Transverse colon (tissue), 4 donors: ENCODE measurements at regions not wholly inside any gene's neighbourhood (a gene's known extent, or its start where the extent isn't known, plus 50 kb on each side); places are given as distances from the start of the nearest gene placed in this dataset.

Experiments
- DNase-seq: peaks from one replicate; pipeline ENCODE4 v3.0.0-alpha.2; 2019
- H3K27ac ChIP-seq, 4 donors: fragments of 200-600 bp; sonication (generic); 2 replicates each; pipeline ENCODE4 v1.5.1; 2016 to 2018; ENCODE audit warnings: inconsistent platforms in 4 of 4
- H3K27me3 ChIP-seq: fragments of 200-600 bp; sonication (generic); 2 replicates; pipeline ENCODE4 v1.5.1; 2017; ENCODE audit warnings: inconsistent platforms
- H3K36me3 ChIP-seq, 4 donors: fragments of 200-600 bp; sonication (generic); 2 replicates each; pipeline ENCODE4 v1.5.1; 2017 to 2019; ENCODE audit warnings: inconsistent platforms in 4 of 4
- H3K4me1 ChIP-seq, 4 donors: fragments of 200-600 bp; sonication (generic); 2 replicates each; pipeline ENCODE4 v1.5.1; 2017 to 2020; ENCODE audit warnings: inconsistent platforms in 4 of 4
- H3K4me3 ChIP-seq, 4 donors: fragments of 200-600 bp; sonication (generic); 1 replicate in 1 of 4; 2 replicates in 3 of 4; pipeline versions ENCODE4 v1.5.1 to v1.6.1; 2017 to 2019; ENCODE audit warnings: inconsistent platforms in 4 of 4
- H3K9me3 ChIP-seq, 2 donors: fragments of 200-600 bp; sonication (generic); 2 replicates each; pipeline ENCODE4 v1.5.1; 2017 to 2019; ENCODE audit warnings: inconsistent platforms in 2 of 2
- CTCF ChIP-seq, 5 experiments: fragments of 200-600 bp in 3 of 5; fragments of 450-650 bp in 2 of 5; sonication (generic) in 3 of 5; IDR thresholded peaks; 1 replicate in 2 of 5; 2 replicates in 3 of 5; pipeline ENCODE4 v1.5.1; 2016 to 2017; ENCODE audit warnings: antibody characterized with exemption in 5 of 5, inconsistent platforms in 3 of 5, mild to moderate bottlenecking in 2 of 5, moderate library complexity in 1 of 5
- EP300 ChIP-seq: sonication (generic); formaldehyde crosslinking; IDR thresholded peaks from one replicate; pipeline ENCODE4 v1.6.1; 2017; ENCODE audit warnings: antibody characterized with exemption, low read depth
- POLR2A ChIP-seq: fragments of 450-650 bp; IDR thresholded peaks from one replicate; pipeline ENCODE4 v1.6.1; 2016; ENCODE audit warnings: antibody characterized with exemption, mild to moderate bottlenecking, moderate library complexity
- POLR2AphosphoS5 ChIP-seq, 3 donors: sonication (generic); formaldehyde crosslinking; IDR thresholded peaks; one replicate each; pipeline ENCODE4 v1.6.1; 2016; ENCODE audit warnings: antibody characterized with exemption in 3 of 3
- WGBS, 2 donors: methylation state at CpG; one replicate each; pipeline ENCODE4 v1.1.5; 2018; ENCODE audit warnings: low coverage in 1 of 2; 5-methylcytosine and 5-hydroxymethylcytosine counted together
- in situ Hi-C, 4 donors: fragments of 200-750 bp; cut with MboI; loops; one replicate each; pipeline versions ENCODE4 v1.15.0 to v1.15.1; 2017; ENCODE audit warnings: low sequenced_read_pairs in 3 of 4, low pct_ligation_motif_present in 1 of 4, low pct_unique_long_range_greater_than_20kb in 1 of 4
- intact Hi-C: fragments of 100-400 bp; cut with DNase I; formaldehyde crosslinking; loops from one replicate; pipeline ENCODE4 v1.15.1; 2023; ENCODE audit warnings: low total_unique reads

- DNase-seq = no peak
- Histone ChIP-seq H3K4me3 (no peak overlapping the region), H3K27me3 (no peaks in the 10 kb centered on the region), H3K9me3 (no peaks in the 10 kb centered on the region), H3K4me1 (no peaks in the 10 kb centered on the region), H3K27ac (no peak overlapping the region), H3K36me3 (no peaks in the 10 kb centered on the region)
- intact Hi-C loops = no loop called here
- 40 to 73% methylated on average over 3 of the region's 3 CpGs for WGBS, 2 donors
- in situ Hi-C loops = no loop called here
- TF ChIP-seq POLR2AphosphoS5 (IDR thresholded peaks at IDR 0.05) (no peak), CTCF (IDR thresholded peaks at IDR 0.05) (no peak), POLR2A (no peak), EP300 (no peak)
Observed at GRCh38 chr21:22223385-22223784, 1225.2 kb downstream of the NCAM2 start.

- WGBS, 2 donors = 80 to 92% methylated on average over 4 of the region's 4 CpGs
- no peak for DNase-seq
- in situ Hi-C loops = no loop called here
Observed at GRCh38 chr21:22224261-22224660, 1226.1 kb downstream of the NCAM2 start.

DNA sequence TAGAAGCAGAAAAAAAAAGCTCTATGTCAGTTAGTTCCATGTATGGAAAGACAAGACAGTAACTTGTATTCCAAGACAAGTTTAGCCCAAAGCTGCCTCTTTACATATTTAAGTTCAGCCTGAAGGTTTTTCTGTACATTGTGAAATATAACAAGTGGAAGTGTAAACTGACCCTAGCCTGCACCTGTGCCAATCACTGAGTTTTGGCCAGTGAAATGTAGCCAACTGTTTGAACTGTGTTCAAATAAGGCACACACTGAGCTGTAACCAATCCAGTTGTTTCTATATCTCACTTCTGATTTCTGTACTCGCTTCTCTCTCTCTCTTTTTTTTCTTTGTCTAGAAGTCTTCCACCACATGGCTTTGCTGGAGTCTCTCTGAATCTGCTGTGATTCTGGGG is 1227.1 kb downstream of the NCAM2 start:
- no peaks in the 10 kb centered on the region for H3K27me3 ChIP-seq
- no peak overlapping the region for H3K27ac ChIP-seq
- in situ Hi-C loops (no loop called here), intact Hi-C loops (no loop called here)
- H3K36me3 ChIP-seq = no peaks in the 10 kb centered on the region
- H3K9me3 ChIP-seq = no peaks in the 10 kb centered on the region
- H3K4me3 ChIP-seq = no peak overlapping the region
- TF ChIP-seq EP300 (no peak), CTCF (IDR thresholded peaks at IDR 0.05) (no peak), POLR2A (no peak)
- 75% methylated on average over 1 of the region's 1 CpG; no CpG with 5 or more reads in 1 of the 2 donors for WGBS, 2 donors
- H3K4me1 ChIP-seq = no peaks in the 10 kb centered on the region
- no peak for DNase-seq

More at GRCh38 chr21:22224261-22224660, 1226.1 kb downstream of the NCAM2 start:
- Histone ChIP-seq H3K4me1 (no peaks in the 10 kb centered on the region), H3K4me3 (no peak overlapping the region), H3K27ac (no peak overlapping the region), H3K36me3 (no peaks in the 10 kb centered on the region), H3K9me3 (no peaks in the 10 kb centered on the region), H3K27me3 (no peaks in the 10 kb centered on the region)
- intact Hi-C loops = no loop called here
- no peak for TF ChIP-seq POLR2AphosphoS5 (IDR thresholded peaks at IDR 0.05)
- no peak for TF ChIP-seq CTCF (IDR thresholded peaks at IDR 0.05)
- TF ChIP-seq POLR2A = no peak
- no peak for TF ChIP-seq EP300

DNA sequence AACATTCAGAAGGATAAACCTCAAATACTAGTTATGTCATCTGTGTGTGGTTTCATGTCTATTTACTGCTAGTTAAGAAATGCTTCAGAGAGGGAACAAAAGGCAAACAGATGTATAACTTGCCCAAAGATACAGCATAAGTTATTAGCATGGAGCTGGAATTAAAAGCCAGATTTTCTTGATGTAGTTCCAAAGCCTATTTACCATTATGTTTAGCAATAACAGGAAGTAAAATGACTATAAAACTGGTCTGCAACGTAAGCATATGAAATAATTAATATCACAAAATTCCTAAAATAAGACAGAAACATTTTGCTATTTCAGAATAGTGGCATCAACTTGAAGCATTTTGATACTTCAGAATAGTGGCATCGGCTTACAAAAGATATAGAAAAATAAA is 1232.8 kb downstream of the NCAM2 start:
- Histone ChIP-seq H3K27me3 (no peaks in the 10 kb centered on the region), H3K36me3 (no peaks in the 10 kb centered on the region), H3K9me3 (no peaks in the 10 kb centered on the region), H3K4me3 (no peak overlapping the region), H3K4me1 (no peaks in the 10 kb centered on the region), H3K27ac (no peak overlapping the region)
- TF ChIP-seq CTCF (IDR thresholded peaks at IDR 0.05) = no peak
- TF ChIP-seq POLR2A = no peak
- no peak for TF ChIP-seq POLR2AphosphoS5 (IDR thresholded peaks at IDR 0.05)
- TF ChIP-seq EP300 = no peak
- DNase-seq = no peak
- intact Hi-C loops = no loop called here
- in situ Hi-C loops = no loop called here
- 63 to 71% methylated on average over 2 of the region's 2 CpGs for WGBS, 2 donors
